HCT116 (cell line): ENCODE measurements at regions not wholly inside any gene's neighbourhood (a gene's known extent, or its start where the extent isn't known, plus 50 kb on each side); places are given as distances from the start of the nearest gene placed in this dataset.

Experiments used
- ATAC-seq: fragments of 200-7000 bp; cut with Tn5 transposase; 2 replicates; pipeline ENCODE4 v1.9.1; 2020; ENCODE audit warnings: mild to moderate bottlenecking, moderate library complexity
- BruUV-seq: library from RNA; stranded (reverse); fragments of 400-500 nt; replicated peaks from 2 replicates; lab custom pipeline; 2021; lab: Mats Ljungman, UMichigan
- CTCF ChIA-PET: fragments of 300-600 bp; sonication (Branson Sonifier 250); formaldehyde crosslinking; loops from one replicate; lab custom pipeline; 2021; ENCODE audit warnings: antibody characterized with exemption; lab: Charles Lee
- POLR2A ChIA-PET: fragments of 300-600, 350-600 bp; sonication (Branson Sonifier 250); formaldehyde crosslinking; loops from one replicate; lab custom pipeline; 2021; ENCODE audit warnings: antibody characterized with exemption; lab: Charles Lee
- RAD21 ChIA-PET, 2 experiments: fragments of 300-600 bp; sonication (Branson Sonifier 250); formaldehyde crosslinking; loops; one replicate each; lab custom pipeline; 2023; ENCODE audit warnings: low total read pairs in 2 of 2; ENCODE audit not compliant: uncharacterized antibody in 2 of 2, unreplicated experiment in 2 of 2, low non-redundant PET in 1 of 2; lab: Charles Lee
- DNase-seq: peaks from one replicate; pipeline ENCODE4 v3.0.0-alpha.2; 2010; ENCODE audit warnings: low read depth, low spot score
- H2AFZ ChIP-seq: fragments of 200-600 bp; shearing (Covaris generic), sonication (generic); 2 replicates; pipeline ENCODE4 v1.6.1; 2017; ENCODE audit warnings: low read depth, mixed run types, mixed read lengths, antibody characterized with exemption, low read length; ENCODE audit not compliant: poor library complexity, severe bottlenecking
- H3K27ac ChIP-seq: 2 replicates; pipeline ENCODE4 v1.5.1; 2012; ENCODE audit warnings: low read depth, low read length
- H3K27me3 ChIP-seq: fragments of 200-600 bp; sonication (generic); 2 replicates; pipeline ENCODE4 v1.6.1; 2016; ENCODE audit warnings: mixed run types, low read length, mixed read lengths; ENCODE audit not compliant: insufficient read depth
- H3K36me3 ChIP-seq, 2 experiments: fragments of 200-500 bp in 1 of 2; fragments of 200-600 bp in 1 of 2; sonication (Bioruptor generic) in 1 of 2; sonication (generic) in 1 of 2; 2 replicates each; pipeline versions ENCODE4 v1.5.1 to v1.6.1; 2014 to 2016; ENCODE audit warnings: low read length in 2 of 2, inconsistent platforms in 1 of 2, mixed read lengths in 1 of 2, mixed run types in 1 of 2; ENCODE audit not compliant: insufficient read depth in 2 of 2, control insufficient read depth in 1 of 2
- H3K4me1 ChIP-seq, 2 experiments: fragments of 200-600 bp in 1 of 2; sonication (generic) in 1 of 2; 2 replicates each; pipeline versions ENCODE4 v1.5.1 to v1.6.1; 2012 to 2017; ENCODE audit warnings: low read length in 2 of 2, inconsistent platforms in 1 of 2, mild to moderate bottlenecking in 1 of 2, mixed read lengths in 1 of 2, mixed run types in 1 of 2, moderate library complexity in 1 of 2; ENCODE audit not compliant: insufficient read depth in 2 of 2, control insufficient read depth in 1 of 2
- H3K4me2 ChIP-seq: fragments of 200-600 bp; sonication (generic); 2 replicates; pipeline ENCODE4 v1.6.1; 2017; ENCODE audit warnings: mixed run types, low read length, mixed read lengths
- H3K4me3 ChIP-seq, 2 experiments: fragments of 200-600 bp in 1 of 2; sonication (generic) in 1 of 2; replicated peaks in 1 of 2; 2 replicates each; pipeline ENCODE4 v1.5.1; 2011 to 2016; ENCODE audit warnings: low read length in 2 of 2, control low read depth in 1 of 2, low read depth in 1 of 2, mild to moderate bottlenecking in 1 of 2, mixed read lengths in 1 of 2, mixed run types in 1 of 2
- H3K79me2 ChIP-seq: fragments of 200-600 bp; sonication (generic); 2 replicates; pipeline ENCODE4 v1.6.1; 2017; ENCODE audit warnings: mild to moderate bottlenecking, mixed run types, low read length, moderate library complexity, mixed read lengths; ENCODE audit not compliant: insufficient read depth
- H3K9ac ChIP-seq: fragments of 200-600 bp; sonication (generic); 2 replicates; pipeline ENCODE4 v1.6.1; 2016; ENCODE audit warnings: low read length, mixed read lengths
- H3K9me2 ChIP-seq: fragments of 200-600 bp; sonication (generic), shearing (Covaris generic); 2 replicates; pipeline ENCODE4 v1.6.1; 2017; ENCODE audit warnings: mixed run types, mild to moderate bottlenecking, moderate library complexity; ENCODE audit not compliant: insufficient read depth
- H3K9me3 ChIP-seq, 2 experiments: fragments of 200-500 bp in 1 of 2; fragments of 200-600 bp in 1 of 2; sonication (Bioruptor generic) in 1 of 2; sonication (generic) in 1 of 2; 2 replicates each; pipeline ENCODE4 v1.6.1; 2014 to 2017; ENCODE audit warnings: low read length in 2 of 2, mixed read lengths in 2 of 2, inconsistent platforms in 1 of 2, low read depth in 1 of 2, mild to moderate bottlenecking in 1 of 2, mixed run types in 1 of 2, moderate library complexity in 1 of 2; ENCODE audit not compliant: control insufficient read depth in 1 of 2, insufficient read depth in 1 of 2
- H4K20me1 ChIP-seq: fragments of 200-600 bp; sonication (generic), shearing (Covaris generic); 2 replicates; pipeline ENCODE4 v1.6.1; 2017; ENCODE audit warnings: mixed run types, mild to moderate bottlenecking, moderate library complexity; ENCODE audit not compliant: insufficient read depth
- CBX3 ChIP-seq: IDR thresholded peaks from 2 replicates; pipeline ENCODE4 v1.6.1; 2012; ENCODE audit warnings: low read depth
- CEBPB ChIP-seq: IDR thresholded peaks from 2 replicates; pipeline ENCODE4 v1.6.1; 2012; ENCODE audit warnings: low read depth
- EGR1 ChIP-seq: IDR thresholded peaks from 2 replicates; pipeline ENCODE4 v1.6.1; 2012; ENCODE audit warnings: low read depth
- EZH2 ChIP-seq: fragments of 200-600 bp; sonication (generic); IDR thresholded peaks from 2 replicates; pipeline ENCODE4 v1.6.1; 2017; ENCODE audit warnings: antibody characterized with exemption, mixed run types
- FOSL1 ChIP-seq: IDR thresholded peaks from 2 replicates; pipeline ENCODE4 v1.6.1; 2012; ENCODE audit warnings: low read depth
- JUND ChIP-seq: IDR thresholded peaks from 2 replicates; pipeline ENCODE4 v1.6.1; 2012
- RAD21 ChIP-seq: IDR thresholded peaks from 2 replicates; pipeline ENCODE4 v1.6.1; 2012; ENCODE audit warnings: low read depth, mild to moderate bottlenecking
- SP1 ChIP-seq: IDR thresholded peaks from 2 replicates; pipeline ENCODE4 v1.6.1; 2012; ENCODE audit warnings: low read depth
- YY1 ChIP-seq: IDR thresholded peaks from 2 replicates; pipeline ENCODE4 v1.6.1; 2011; ENCODE audit warnings: low read length, low read depth, moderate library complexity, mild to moderate bottlenecking; ENCODE audit not compliant: insufficient replicate concordance; ENCODE audit errors: extremely low read depth
- ZFX ChIP-seq: fragments of 450-650 bp; IDR thresholded peaks from 2 replicates; pipeline ENCODE4 v1.6.1; 2017
- ZNF274 ChIP-seq: fragments of 200-500 bp; sonication (Bioruptor generic); IDR thresholded peaks from 2 replicates; pipeline ENCODE4 v1.6.1; 2014; ENCODE audit warnings: mild to moderate bottlenecking, low read depth, low read length, inconsistent platforms
- intact Hi-C: fragments of 100-400 bp; cut with micrococcal nuclease; formaldehyde crosslinking; loops from 2 replicates; pipeline ENCODE4 v1.10.0; 2022
- TF ChIP-seq, protein P1 (sequence below): IDR thresholded peaks from 2 replicates; pipeline ENCODE4 v1.6.1; 2012
- TF ChIP-seq, protein P2 (sequence below): IDR thresholded peaks from 2 replicates; pipeline ENCODE4 v1.6.1; 2012; ENCODE audit warnings: low read depth

DNA sequence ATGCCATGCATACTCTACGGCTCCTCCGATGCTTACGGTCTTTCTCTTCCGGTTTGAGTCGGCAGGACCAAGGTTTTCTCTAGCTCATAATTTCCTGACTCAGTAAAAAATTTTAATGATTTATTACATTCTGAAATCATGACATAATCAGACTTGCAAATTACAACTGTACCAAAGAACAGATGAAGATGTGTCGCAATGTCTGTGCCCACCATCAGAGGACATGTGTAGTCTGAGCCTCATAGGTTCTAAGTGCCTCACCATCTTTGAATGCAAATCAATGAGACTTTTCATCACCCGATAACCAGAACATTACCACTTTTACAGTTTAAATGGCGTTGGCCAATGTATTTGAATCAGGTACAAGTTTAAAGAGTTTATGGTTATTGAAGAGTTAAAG lies 213.1 kb downstream of the NHLRC3 start:
- TF ChIP-seq ZNF274 (no peak), RAD21 (no peak), SP1 (no peak), CEBPB (no peak), JUND (no peak), EGR1 (no peak)
- TF ChIP-seq, protein P1, sequence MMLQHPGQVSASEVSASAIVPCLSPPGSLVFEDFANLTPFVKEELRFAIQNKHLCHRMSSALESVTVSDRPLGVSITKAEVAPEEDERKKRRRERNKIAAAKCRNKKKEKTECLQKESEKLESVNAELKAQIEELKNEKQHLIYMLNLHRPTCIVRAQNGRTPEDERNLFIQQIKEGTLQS, result no peak
- TF ChIP-seq, protein P2, sequence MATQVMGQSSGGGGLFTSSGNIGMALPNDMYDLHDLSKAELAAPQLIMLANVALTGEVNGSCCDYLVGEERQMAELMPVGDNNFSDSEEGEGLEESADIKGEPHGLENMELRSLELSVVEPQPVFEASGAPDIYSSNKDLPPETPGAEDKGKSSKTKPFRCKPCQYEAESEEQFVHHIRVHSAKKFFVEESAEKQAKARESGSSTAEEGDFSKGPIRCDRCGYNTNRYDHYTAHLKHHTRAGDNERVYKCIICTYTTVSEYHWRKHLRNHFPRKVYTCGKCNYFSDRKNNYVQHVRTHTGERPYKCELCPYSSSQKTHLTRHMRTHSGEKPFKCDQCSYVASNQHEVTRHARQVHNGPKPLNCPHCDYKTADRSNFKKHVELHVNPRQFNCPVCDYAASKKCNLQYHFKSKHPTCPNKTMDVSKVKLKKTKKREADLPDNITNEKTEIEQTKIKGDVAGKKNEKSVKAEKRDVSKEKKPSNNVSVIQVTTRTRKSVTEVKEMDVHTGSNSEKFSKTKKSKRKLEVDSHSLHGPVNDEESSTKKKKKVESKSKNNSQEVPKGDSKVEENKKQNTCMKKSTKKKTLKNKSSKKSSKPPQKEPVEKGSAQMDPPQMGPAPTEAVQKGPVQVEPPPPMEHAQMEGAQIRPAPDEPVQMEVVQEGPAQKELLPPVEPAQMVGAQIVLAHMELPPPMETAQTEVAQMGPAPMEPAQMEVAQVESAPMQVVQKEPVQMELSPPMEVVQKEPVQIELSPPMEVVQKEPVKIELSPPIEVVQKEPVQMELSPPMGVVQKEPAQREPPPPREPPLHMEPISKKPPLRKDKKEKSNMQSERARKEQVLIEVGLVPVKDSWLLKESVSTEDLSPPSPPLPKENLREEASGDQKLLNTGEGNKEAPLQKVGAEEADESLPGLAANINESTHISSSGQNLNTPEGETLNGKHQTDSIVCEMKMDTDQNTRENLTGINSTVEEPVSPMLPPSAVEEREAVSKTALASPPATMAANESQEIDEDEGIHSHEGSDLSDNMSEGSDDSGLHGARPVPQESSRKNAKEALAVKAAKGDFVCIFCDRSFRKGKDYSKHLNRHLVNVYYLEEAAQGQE, result no peak
- TF ChIP-seq, all 23 proteins: peak for 0
- Histone ChIP-seq H4K20me1 (no peaks in the 10 kb centered on the region), H3K9me2 (no peaks in the 10 kb centered on the region), H2AFZ (no peak overlapping the region), H3K4me2 (no peak overlapping the region), H3K4me1 (no peaks in the 10 kb centered on the region), H3K4me3 (no peak overlapping the region), H3K27ac (no peak overlapping the region), H3K9ac (no peak overlapping the region), H3K79me2 (no peaks in the 10 kb centered on the region), H3K27me3 (peaks cover 11% of the 10 kb centered on the region; the same call in 1 of the 2 replicates), H3K36me3 (no peaks in the 10 kb centered on the region), H3K9me3 (no peaks in the 10 kb centered on the region)
- CTCF ChIA-PET, result no interaction called here
- DNase-seq (no peak), ATAC-seq (no peak)
- RAD21 ChIA-PET, result no interaction called here
- POLR2A ChIA-PET, result no interaction called here
- no TSS peak for BruUV-seq
- intact Hi-C loops, result no loop called here

DNA sequence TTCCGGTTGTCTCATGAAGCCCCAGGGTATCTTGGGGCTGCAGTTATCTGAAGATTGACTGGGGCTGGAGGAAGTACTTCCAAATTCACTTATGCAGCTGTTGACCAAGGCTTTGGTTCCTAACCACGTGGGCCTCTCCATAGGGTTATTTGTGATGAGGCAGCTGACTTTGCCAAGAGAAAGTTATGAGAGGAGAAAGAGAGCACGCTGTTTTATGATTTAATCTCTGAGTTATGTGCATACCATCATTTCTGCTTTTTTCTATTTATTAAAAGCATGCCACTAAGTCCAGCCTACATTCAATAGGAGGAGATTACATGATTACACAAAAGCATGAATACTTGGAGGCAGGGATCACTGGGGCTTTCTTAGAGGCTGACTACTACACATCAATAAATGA lies 215.5 kb downstream of the NHLRC3 start:
- Histone ChIP-seq H3K4me2 (no peak overlapping the region), H3K4me3 (no peak overlapping the region), H3K9me3 (no peaks in the 10 kb centered on the region), H4K20me1 (no peaks in the 10 kb centered on the region), H3K27me3 (peaks cover 7% of the 10 kb centered on the region; the same call in 1 of the 2 replicates), H3K9me2 (no peaks in the 10 kb centered on the region), H3K4me1 (no peaks in the 10 kb centered on the region), H3K9ac (no peak overlapping the region), H3K27ac (no peak overlapping the region), H2AFZ (no peak overlapping the region), H3K36me3 (no peaks in the 10 kb centered on the region), H3K79me2 (no peaks in the 10 kb centered on the region)
- intact Hi-C loops, result no loop called here
- CTCF ChIA-PET, result no interaction called here
- RAD21 ChIA-PET, result no interaction called here
- BruUV-seq, result no TSS peak
- DNase-seq (no peak), ATAC-seq (no peak)
- POLR2A ChIA-PET, result no interaction called here
- TF ChIP-seq EZH2, result no peak
- TF ChIP-seq ZNF274, result no peak
- no peak for TF ChIP-seq RAD21
- no peak for TF ChIP-seq YY1
- no peak for TF ChIP-seq ZFX
- TF ChIP-seq CEBPB, result no peak
- TF ChIP-seq CBX3, result no peak
- TF ChIP-seq FOSL1, result no peak
- TF ChIP-seq, protein P2, result no peak
